H1 (cell line): ENCODE measurements at regions not wholly inside any gene's neighbourhood (a gene's known extent, or its start where the extent isn't known, plus 50 kb on each side); places are given as distances from the start of the nearest gene placed in this dataset.

Experiments
- CREB1 ChIP-seq: IDR thresholded peaks from 2 replicates; pipeline ENCODE4 v1.6.1; 2012; ENCODE audit warnings: inconsistent platforms
- JUND ChIP-seq: IDR thresholded peaks from 2 replicates; pipeline ENCODE4 v1.6.1; 2011; ENCODE audit warnings: mild to moderate bottlenecking, improper control_type of control experiment, low read length
- TAF7 ChIP-seq: optimal IDR thresholded peaks from 2 replicates; pipeline ENCODE3; 2011; ENCODE audit warnings: low read depth, mild to moderate bottlenecking, inconsistent platforms, low read length, moderate library complexity, borderline replicate concordance
- TCF12 ChIP-seq: IDR thresholded peaks from 2 replicates; pipeline ENCODE4 v1.6.1; 2011; ENCODE audit warnings: low read depth, mild to moderate bottlenecking, low read length
- YY1 ChIP-seq: IDR thresholded peaks from 2 replicates; pipeline ENCODE4 v1.6.1; 2011; ENCODE audit warnings: low read depth, mild to moderate bottlenecking, low read length

GRCh38 chr2:107529146-107529545 is 297.5 kb upstream of the RGPD4 start (continued):
- TF ChIP-seq CREB1 (no peak), JUND (no peak), TCF12 (no peak), YY1 (no peak), TAF7 (no peak)
